Stimulated activated CD4-positive, alpha-beta T cell treated with anti-CD3 and anti-CD28 coated beads, Interleukin-2, amount 100 ng/mL, for 48 hours (primary cell): ENCODE measurements at regions not wholly inside any gene's neighbourhood (a gene's known extent, or its start where the extent isn't known, plus 50 kb on each side); places are given as distances from the start of the nearest gene placed in this dataset.
"Not testable (repeated sequence)": the region's sequence is repeated elsewhere in the genome, so short reads cannot be mapped to it uniquely, and the experiment has no call there.

Experiments
- DNase-seq, 2 donors: peaks; one replicate each; pipeline ENCODE4 v3.0.0-alpha.2; 2020

GRCh38 chr4:151874328-151874727 lies 113.5 kb upstream of the GATB start:
- no peak for DNase-seq

- no peak for DNase-seq
Measured at GRCh38 chr4:151866592-151866918, 105.7 kb upstream of the GATB start.

- DNase-seq: no peak
Measured at GRCh38 chr4:151865744-151866591, 105.2 kb upstream of the GATB start.

- DNase-seq: no peak
Measured at GRCh38 chr4:151865312-151865711, 104.5 kb upstream of the GATB start.

- DNase-seq: no peak
Measured at GRCh38 chr4:151864068-151864467, 103.3 kb upstream of the GATB start.

- no peak for DNase-seq
Measured at GRCh38 chr4:151862766-151863165, 102.0 kb upstream of the GATB start.

GRCh38 chr4:151860561-151861093 lies 99.8 kb upstream of the GATB start:
- DNase-seq: no peak

- DNase-seq: no peak
Measured at GRCh38 chr4:151859641-151860040, 98.8 kb upstream of the GATB start.

GRCh38 chr4:151858356-151858755 lies 97.5 kb upstream of the GATB start:
- DNase-seq: no peak

- DNase-seq: no peak
Measured at GRCh38 chr4:151857368-151857767, 96.6 kb upstream of the GATB start.

GRCh38 chr4:151855747-151856146 lies 94.9 kb upstream of the GATB start:
- no peak for DNase-seq

- DNase-seq: no peak
Measured at GRCh38 chr4:151854731-151855130, 93.9 kb upstream of the GATB start.

GRCh38 chr4:151853034-151853433 lies 92.2 kb upstream of the GATB start:
- no peak for DNase-seq

- no peak for DNase-seq
Measured at GRCh38 chr4:151852202-151852601, 91.4 kb upstream of the GATB start.

- DNase-seq: no peak
Measured at GRCh38 chr4:151851354-151851753, 90.5 kb upstream of the GATB start.

- no peak for DNase-seq
Measured at GRCh38 chr4:151850791-151851213, 90.0 kb upstream of the GATB start.

- DNase-seq: not testable (repeated sequence)
Measured at GRCh38 chr4:151845551-151845950, 84.7 kb upstream of the GATB start.

GRCh38 chr4:151842430-151843079 lies 81.7 kb upstream of the GATB start:
- no peak for DNase-seq

- DNase-seq: no peak
Measured at GRCh38 chr4:151841107-151841506, 80.3 kb upstream of the GATB start.

GRCh38 chr4:151835467-151835866 lies 74.7 kb upstream of the GATB start:
- DNase-seq: no peak

GRCh38 chr4:151833174-151833573 lies 72.4 kb upstream of the GATB start:
- DNase-seq: no peak

- DNase-seq: no peak
Measured at GRCh38 chr4:151831526-151831925, 70.7 kb upstream of the GATB start.

GRCh38 chr4:151830168-151830567 lies 69.4 kb upstream of the GATB start:
- no peak for DNase-seq

- DNase-seq: no peak
Measured at GRCh38 chr4:151829309-151829708, 68.5 kb upstream of the GATB start.
